H9 (cell line): ENCODE measurements at regions not wholly inside any gene's neighbourhood (a gene's known extent, or its start where the extent isn't known, plus 50 kb on each side); places are given as distances from the start of the nearest gene placed in this dataset.

ENCODE experiments used
- DNase-seq: peaks from one replicate; pipeline ENCODE4 v3.0.0-alpha.2; 2017
- H2AFZ ChIP-seq: one replicate; pipeline ENCODE4 v1.6.1; 2013; ENCODE audit warnings: mild to moderate bottlenecking, low read length, control low read depth, moderate library complexity
- H2AK5ac ChIP-seq: 2 replicates; pipeline ENCODE4 v1.6.1; 2013; ENCODE audit warnings: low read length, control low read depth, mixed read lengths; ENCODE audit not compliant: insufficient read length
- H2BK120ac ChIP-seq: one replicate; pipeline ENCODE4 v1.6.1; 2013; ENCODE audit warnings: low read depth, mild to moderate bottlenecking, low read length, control low read depth, inconsistent platforms; ENCODE audit not compliant: poor library complexity, severe bottlenecking
- H2BK12ac ChIP-seq: 2 replicates; pipeline ENCODE4 v1.6.1; 2013; ENCODE audit warnings: low read length, control low read depth, mixed read lengths, low read depth; ENCODE audit not compliant: insufficient read length
- H2BK15ac ChIP-seq: 2 replicates; pipeline ENCODE4 v1.6.1; 2013; ENCODE audit warnings: low read depth, low read length, control low read depth
- H2BK20ac ChIP-seq: one replicate; pipeline ENCODE4 v1.6.1; 2013; ENCODE audit warnings: low read depth, mild to moderate bottlenecking, low read length, control low read depth, inconsistent platforms; ENCODE audit not compliant: poor library complexity, severe bottlenecking
- H2BK5ac ChIP-seq: 2 replicates; pipeline ENCODE4 v1.6.1; 2013; ENCODE audit warnings: low read length, control low read depth, mixed read lengths; ENCODE audit not compliant: insufficient read length
- H3K14ac ChIP-seq: 2 replicates; pipeline ENCODE4 v1.6.1; 2013; ENCODE audit warnings: low read length, control low read depth; ENCODE audit not compliant: insufficient read depth
- H3K18ac ChIP-seq: 2 replicates; pipeline ENCODE4 v1.6.1; 2013; ENCODE audit warnings: low read depth, mild to moderate bottlenecking, mixed read lengths, low read length, control low read depth; ENCODE audit not compliant: insufficient read length
- H3K23ac ChIP-seq: 2 replicates; pipeline ENCODE4 v1.6.1; 2013; ENCODE audit warnings: low read length, control low read depth, mixed read lengths, low read depth; ENCODE audit not compliant: insufficient read length
- H3K23me2 ChIP-seq: 2 replicates; pipeline ENCODE4 v1.6.1; 2013; ENCODE audit warnings: low read depth, mild to moderate bottlenecking, mixed read lengths, low read length, control low read depth; ENCODE audit not compliant: insufficient read length, poor library complexity, severe bottlenecking
- H3K27ac ChIP-seq: 2 replicates; pipeline ENCODE4 v1.5.1; 2013; ENCODE audit warnings: low read length, control low read depth, mixed read lengths, low read depth; ENCODE audit not compliant: insufficient read length
- H3K27me3 ChIP-seq: 2 replicates; pipeline ENCODE4 v1.6.1; 2013; ENCODE audit warnings: low read length, control low read depth, inconsistent platforms; ENCODE audit not compliant: insufficient read depth
- H3K4ac ChIP-seq: 2 replicates; pipeline ENCODE4 v1.6.1; 2013; ENCODE audit warnings: low read depth, mild to moderate bottlenecking, control low read depth, inconsistent platforms, low read length, moderate library complexity
- H3K4me1 ChIP-seq: 2 replicates; pipeline ENCODE4 v1.6.1; 2013; ENCODE audit warnings: low read length, control low read depth, inconsistent platforms; ENCODE audit not compliant: insufficient read depth
- H3K4me2 ChIP-seq: 2 replicates; pipeline ENCODE4 v1.6.1; 2013; ENCODE audit warnings: low read length, control low read depth, mixed read lengths; ENCODE audit not compliant: insufficient read length, insufficient read depth
- H3K56ac ChIP-seq: 2 replicates; pipeline ENCODE4 v1.6.1; 2013; ENCODE audit warnings: low read depth, mild to moderate bottlenecking, mixed read lengths, low read length, control low read depth; ENCODE audit not compliant: insufficient read length
- H3K79me1 ChIP-seq: 2 replicates; pipeline ENCODE4 v1.6.1; 2013; ENCODE audit warnings: low read depth, mild to moderate bottlenecking, moderate library complexity, low read length, control low read depth, inconsistent platforms; ENCODE audit not compliant: insufficient read depth, poor library complexity, severe bottlenecking
- H3K79me2 ChIP-seq: 2 replicates; pipeline ENCODE4 v1.6.1; 2013; ENCODE audit warnings: low read length, control low read depth, inconsistent platforms; ENCODE audit not compliant: insufficient read depth
- H3K9ac ChIP-seq: 2 replicates; pipeline ENCODE4 v1.6.1; 2013; ENCODE audit warnings: low read length, control low read depth, mixed read lengths; ENCODE audit not compliant: insufficient read length; ENCODE audit errors: extremely low read depth
- H3K9me3 ChIP-seq: one replicate; pipeline ENCODE4 v1.6.1; 2013; ENCODE audit warnings: low read depth, low read length, inconsistent platforms; ENCODE audit not compliant: control insufficient read depth
- H3T11ph ChIP-seq: one replicate; pipeline ENCODE4 v1.6.1; 2013; ENCODE audit warnings: mild to moderate bottlenecking, low read length, control low read depth, inconsistent platforms
- H4K20me1 ChIP-seq: one replicate; pipeline ENCODE4 v1.6.1; 2013; ENCODE audit not compliant: control insufficient read depth, insufficient read length, insufficient read depth
- H4K5ac ChIP-seq: 2 replicates; pipeline ENCODE4 v1.6.1; 2013; ENCODE audit warnings: low read depth, mild to moderate bottlenecking, mixed read lengths, low read length, control low read depth; ENCODE audit not compliant: insufficient read length
- H4K8ac ChIP-seq: replicated peaks from 2 replicates; pipeline ENCODE4 v1.6.1; 2013; ENCODE audit warnings: low read length, control low read depth, mixed read lengths, low read depth; ENCODE audit not compliant: insufficient read length
- H4K91ac ChIP-seq: 2 replicates; pipeline ENCODE4 v1.6.1; 2013; ENCODE audit warnings: low read depth, mild to moderate bottlenecking, moderate library complexity, mixed read lengths, low read length, control low read depth; ENCODE audit not compliant: insufficient read length
- H3K27ac Mint-ChIP-seq, 3 experiments: 2 replicates in 2 of 3; 3 replicates in 1 of 3; pipeline ENCODE4 v1.8.0; 2020 to 2021; ENCODE audit warnings: mixed read lengths in 3 of 3, mild to moderate bottlenecking in 1 of 3, moderate library complexity in 1 of 3
- H3K27me3 Mint-ChIP-seq: 2 replicates; pipeline ENCODE4 v1.8.0; 2021; ENCODE audit warnings: low read depth, mild to moderate bottlenecking, moderate library complexity, mixed read lengths
- H3K36me3 Mint-ChIP-seq, 3 experiments: 2 replicates in 2 of 3; 3 replicates in 1 of 3; pipeline ENCODE4 v1.8.0; 2020 to 2021; ENCODE audit warnings: low read depth in 3 of 3, mixed read lengths in 3 of 3; ENCODE audit not compliant: insufficient read depth in 1 of 3
- H3K4me1 Mint-ChIP-seq, 2 experiments: 2 replicates each; pipeline ENCODE4 v1.8.0; 2020; ENCODE audit warnings: mixed read lengths in 2 of 2
- H3K4me3 Mint-ChIP-seq, 2 experiments: 2 replicates in 1 of 2; 3 replicates in 1 of 2; pipeline ENCODE4 v1.8.0; 2020 to 2021; ENCODE audit warnings: mild to moderate bottlenecking in 2 of 2, mixed read lengths in 2 of 2, moderate library complexity in 1 of 2
- H3K9me3 Mint-ChIP-seq, 2 experiments: 2 replicates in 1 of 2; 3 replicates in 1 of 2; pipeline ENCODE4 v1.8.0; 2020; ENCODE audit warnings: mild to moderate bottlenecking in 2 of 2, mixed read lengths in 2 of 2, moderate library complexity in 1 of 2
- WGBS: extraction: QIAGEN DNeasy Blood & Tissue Kit; methylation state at CpG from one replicate; pipeline ENCODE4 v1.1.7; 2013; ENCODE audit warnings: missing lambda C conversion rate, low lambda C conversion rate, mixed read lengths; ENCODE audit not compliant: insufficient read length; ENCODE audit errors: extremely low coverage; 5-methylcytosine and 5-hydroxymethylcytosine counted together
- TF ChIP-seq, protein P1 (sequence below): fragments of 200-600 bp; sonication (generic); conservative IDR thresholded peaks from 3 replicates; pipeline ENCODE4 v1.8.0; 2021; ENCODE audit warnings: antibody characterized with exemption, mild to moderate bottlenecking

DNA sequence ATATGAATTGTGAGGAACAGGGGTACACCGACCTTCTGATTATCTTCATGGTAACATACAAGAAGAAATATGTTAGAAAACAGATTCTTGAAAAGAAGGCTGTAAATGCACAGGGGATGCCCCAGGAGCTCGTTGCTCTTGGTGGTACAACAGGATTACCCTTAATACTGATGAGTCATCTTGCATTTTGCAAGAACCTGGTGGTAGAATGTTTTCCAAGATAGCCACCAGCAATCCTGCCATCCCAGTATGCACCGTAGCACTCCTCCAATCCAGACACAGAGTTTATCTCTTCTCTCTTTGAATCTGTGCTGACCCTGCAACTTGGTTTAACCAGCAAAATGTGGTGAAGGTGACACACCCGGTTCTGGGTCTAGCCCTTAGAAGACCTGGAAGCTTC, 238.3 kb downstream of the EN1 start:
- H4K8ac ChIP-seq, result no peak overlapping the region
- no peak overlapping the region for H3K9ac ChIP-seq
- no peak overlapping the region for H3K27ac ChIP-seq
- H3K18ac ChIP-seq, result no peak overlapping the region
- no peak overlapping the region for H3K56ac ChIP-seq
- Mint-ChIP-seq H3K9me3 (peaks cover 0 to 5% of the 10 kb centered on the region in 2 experiments; a peak in 3 of 5 replicates), H3K27ac (no peak overlapping the region), H3K27me3 (no peaks in the 10 kb centered on the region), H3K4me1 (peaks cover 10 to 21% of the 10 kb centered on the region in 2 experiments), H3K4me3 (no peak overlapping the region), H3K36me3 (no peaks in the 10 kb centered on the region)
- no peaks in the 10 kb centered on the region for H3K79me1 ChIP-seq
- H3K4ac ChIP-seq, result no peak overlapping the region
- H3T11ph ChIP-seq, result no peak overlapping the region
- H2BK15ac ChIP-seq, result no peak overlapping the region
- H3K4me2 ChIP-seq, result no peak overlapping the region
- H2BK12ac ChIP-seq, result no peak overlapping the region
- no peak overlapping the region for H3K14ac ChIP-seq
- H2BK20ac ChIP-seq, result no peak overlapping the region
- no peak overlapping the region for H2BK5ac ChIP-seq
- H2AFZ ChIP-seq, result no peak overlapping the region
- no peak for DNase-seq
- no peaks in the 10 kb centered on the region for H3K79me2 ChIP-seq
- WGBS, result no CpG with 5 or more reads among the region's 4 CpGs
- no peak overlapping the region for H2AK5ac ChIP-seq
- H3K23me2 ChIP-seq, result no peaks in the 10 kb centered on the region
- H3K4me1 ChIP-seq, result no peaks in the 10 kb centered on the region
- no peak overlapping the region for H3K23ac ChIP-seq
- H3K9me3 ChIP-seq, result no peaks in the 10 kb centered on the region
- no peaks in the 10 kb centered on the region for H3K27me3 ChIP-seq
- no peak overlapping the region for H4K5ac ChIP-seq
- no peak overlapping the region for H4K91ac ChIP-seq
- no peak overlapping the region for H2BK120ac ChIP-seq
- TF ChIP-seq, protein P1, sequence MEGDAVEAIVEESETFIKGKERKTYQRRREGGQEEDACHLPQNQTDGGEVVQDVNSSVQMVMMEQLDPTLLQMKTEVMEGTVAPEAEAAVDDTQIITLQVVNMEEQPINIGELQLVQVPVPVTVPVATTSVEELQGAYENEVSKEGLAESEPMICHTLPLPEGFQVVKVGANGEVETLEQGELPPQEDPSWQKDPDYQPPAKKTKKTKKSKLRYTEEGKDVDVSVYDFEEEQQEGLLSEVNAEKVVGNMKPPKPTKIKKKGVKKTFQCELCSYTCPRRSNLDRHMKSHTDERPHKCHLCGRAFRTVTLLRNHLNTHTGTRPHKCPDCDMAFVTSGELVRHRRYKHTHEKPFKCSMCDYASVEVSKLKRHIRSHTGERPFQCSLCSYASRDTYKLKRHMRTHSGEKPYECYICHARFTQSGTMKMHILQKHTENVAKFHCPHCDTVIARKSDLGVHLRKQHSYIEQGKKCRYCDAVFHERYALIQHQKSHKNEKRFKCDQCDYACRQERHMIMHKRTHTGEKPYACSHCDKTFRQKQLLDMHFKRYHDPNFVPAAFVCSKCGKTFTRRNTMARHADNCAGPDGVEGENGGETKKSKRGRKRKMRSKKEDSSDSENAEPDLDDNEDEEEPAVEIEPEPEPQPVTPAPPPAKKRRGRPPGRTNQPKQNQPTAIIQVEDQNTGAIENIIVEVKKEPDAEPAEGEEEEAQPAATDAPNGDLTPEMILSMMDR, result no peak
- H4K20me1 ChIP-seq, result no peaks in the 10 kb centered on the region
